ENCODE measurements at regions not wholly inside any gene's neighbourhood (a gene's known extent, or its start where the extent isn't known, plus 50 kb on each side); places are given as distances from the start of the nearest gene placed in this dataset.

DNA sequence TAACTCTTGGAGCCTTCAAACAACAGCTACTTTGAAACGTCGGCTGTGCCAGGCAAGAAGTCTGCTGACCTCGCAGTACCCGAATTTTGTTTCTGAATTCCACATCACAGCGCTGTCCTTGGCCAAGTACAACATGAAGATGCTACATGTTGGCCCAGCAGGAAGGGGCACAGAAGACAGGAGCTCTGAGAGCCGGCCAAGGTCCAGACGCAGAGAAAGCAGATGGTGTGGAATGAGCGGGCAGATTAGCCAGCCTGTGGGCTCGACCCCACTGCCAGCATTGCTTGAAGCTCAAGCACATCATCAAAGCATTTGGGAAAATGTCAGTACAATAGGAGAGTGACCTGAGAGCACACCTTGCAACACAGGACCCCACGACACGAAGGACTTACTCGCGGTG lies 64.5 kb downstream of the FZD10 start:
- Mint-ChIP-seq H3K9me3 (peaks cover 7% of the 10 kb centered on the region), H3K4me3 (no peak overlapping the region), H3K36me3 (ENCODE audit: low read depth) (no peaks in the 10 kb centered on the region), H3K27ac (no peak overlapping the region), H3K4me1 (ENCODE audit: low read depth) (no peaks in the 10 kb centered on the region), H3K27me3 (peaks cover 19% of the 10 kb centered on the region)
- ATAC-seq (ENCODE audit: poor library complexity) (no peak), DNase-seq (no peak)
- POLR2A ChIA-PET, result no interaction called here
- H3K9me3 ChIP-seq (ENCODE audit: control insufficient read depth in 1 of 2, insufficient read depth in 1 of 2, low read length in 2 of 2), result peaks cover 4 to 27% of the 10 kb centered on the region in 2 experiments
- CTCF ChIA-PET, result no interaction called here
- intact Hi-C loops (cut with DNase I, micrococcal nuclease), result no loop called here
- peaks cover 0 to 8% of the 10 kb centered on the region in 2 experiments for H3K27me3 ChIP-seq (ENCODE audit: control insufficient read depth in 1 of 2, insufficient read depth in 2 of 2, low read length in 2 of 2)
- no peaks in the 10 kb centered on the region for H3K4me1 ChIP-seq (ENCODE audit: insufficient read depth, low read length)
- H3K36me3 ChIP-seq (ENCODE audit: insufficient read depth, low read length), result no peaks in the 10 kb centered on the region
- no peak overlapping the region for H3K4me3 ChIP-seq (ENCODE audit: low read length)
- TF ChIP-seq, protein P1, sequence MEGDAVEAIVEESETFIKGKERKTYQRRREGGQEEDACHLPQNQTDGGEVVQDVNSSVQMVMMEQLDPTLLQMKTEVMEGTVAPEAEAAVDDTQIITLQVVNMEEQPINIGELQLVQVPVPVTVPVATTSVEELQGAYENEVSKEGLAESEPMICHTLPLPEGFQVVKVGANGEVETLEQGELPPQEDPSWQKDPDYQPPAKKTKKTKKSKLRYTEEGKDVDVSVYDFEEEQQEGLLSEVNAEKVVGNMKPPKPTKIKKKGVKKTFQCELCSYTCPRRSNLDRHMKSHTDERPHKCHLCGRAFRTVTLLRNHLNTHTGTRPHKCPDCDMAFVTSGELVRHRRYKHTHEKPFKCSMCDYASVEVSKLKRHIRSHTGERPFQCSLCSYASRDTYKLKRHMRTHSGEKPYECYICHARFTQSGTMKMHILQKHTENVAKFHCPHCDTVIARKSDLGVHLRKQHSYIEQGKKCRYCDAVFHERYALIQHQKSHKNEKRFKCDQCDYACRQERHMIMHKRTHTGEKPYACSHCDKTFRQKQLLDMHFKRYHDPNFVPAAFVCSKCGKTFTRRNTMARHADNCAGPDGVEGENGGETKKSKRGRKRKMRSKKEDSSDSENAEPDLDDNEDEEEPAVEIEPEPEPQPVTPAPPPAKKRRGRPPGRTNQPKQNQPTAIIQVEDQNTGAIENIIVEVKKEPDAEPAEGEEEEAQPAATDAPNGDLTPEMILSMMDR (IDR thresholded peaks at IDR 0.05), result no peak
- no peak overlapping the region for H3K27ac ChIP-seq (ENCODE audit: low read depth in 1 of 2, low read length in 2 of 2)

DNA sequence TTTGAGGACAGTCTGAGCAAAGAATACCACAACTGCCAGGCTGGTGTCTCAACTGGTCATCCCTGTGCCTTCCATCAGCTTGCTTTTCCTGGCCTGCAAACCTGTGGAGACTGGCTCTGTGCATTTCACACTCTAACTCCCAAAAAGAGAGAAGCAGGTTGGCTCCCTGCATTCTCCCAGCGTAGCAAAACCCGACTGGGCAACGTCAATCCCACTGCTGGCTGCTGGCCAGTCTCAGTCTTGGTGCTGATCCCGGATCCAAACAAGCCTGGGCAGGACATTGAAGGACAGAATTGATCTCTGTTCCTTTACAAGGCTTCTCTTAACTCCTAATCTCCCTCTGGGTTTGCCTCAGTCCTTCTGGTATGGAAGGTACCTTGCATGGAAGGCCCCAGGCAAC lies 65.4 kb downstream of the FZD10 start:
- ChIA-PET CTCF (no interaction called here), POLR2A (no interaction called here)
- H3K9me3 ChIP-seq (ENCODE audit: control insufficient read depth in 1 of 2, insufficient read depth in 1 of 2, low read length in 2 of 2), result peaks cover 4 to 24% of the 10 kb centered on the region in 2 experiments
- no peaks in the 10 kb centered on the region for H3K4me1 ChIP-seq (ENCODE audit: insufficient read depth, low read length)
- H3K27me3 ChIP-seq (ENCODE audit: control insufficient read depth in 1 of 2, insufficient read depth in 2 of 2, low read length in 2 of 2), result peaks cover 0 to 8% of the 10 kb centered on the region in 2 experiments
- no peak overlapping the region for H3K4me3 Mint-ChIP-seq
- no peak for ATAC-seq (ENCODE audit: poor library complexity)
- DNase-seq, result no peak
- no peaks in the 10 kb centered on the region for H3K4me1 Mint-ChIP-seq (ENCODE audit: low read depth)
- H3K4me3 ChIP-seq (ENCODE audit: low read length), result no peak overlapping the region
- H3K27ac ChIP-seq (ENCODE audit: low read depth in 1 of 2, low read length in 2 of 2), result no peak overlapping the region
- H3K36me3 Mint-ChIP-seq (ENCODE audit: low read depth), result no peaks in the 10 kb centered on the region
- peaks cover 17% of the 10 kb centered on the region for H3K27me3 Mint-ChIP-seq
- TF ChIP-seq, protein P1 (IDR thresholded peaks at IDR 0.05), result no peak
- no peak overlapping the region for H3K27ac Mint-ChIP-seq
- intact Hi-C loops (cut with DNase I, micrococcal nuclease), result no loop called here
- H3K36me3 ChIP-seq (ENCODE audit: insufficient read depth, low read length), result no peaks in the 10 kb centered on the region
- H3K9me3 Mint-ChIP-seq, result peaks cover 7% of the 10 kb centered on the region

DNA sequence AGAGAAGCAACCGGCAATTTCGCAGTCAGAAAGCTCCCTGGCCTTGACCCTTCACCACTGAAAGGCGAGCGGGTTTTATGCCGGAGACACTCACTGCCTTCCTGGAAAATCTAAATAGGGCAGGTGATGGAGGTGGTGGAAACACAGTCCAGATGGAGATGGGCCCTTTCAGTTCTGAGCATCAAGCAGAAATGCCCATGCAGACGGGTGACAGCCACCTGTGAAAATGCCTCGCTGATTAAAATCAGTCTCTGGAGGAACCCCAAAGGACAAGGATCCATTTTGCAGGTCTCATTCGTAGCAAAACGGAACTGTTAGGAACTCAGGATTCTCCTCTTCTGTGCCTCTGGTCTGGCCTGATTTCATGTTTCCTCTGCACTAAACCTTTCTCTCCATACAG lies 74.2 kb downstream of the FZD10 start:
- ATAC-seq (ENCODE audit: poor library complexity), result no peak
- Mint-ChIP-seq H3K27me3 (peaks cover 35% of the 10 kb centered on the region), H3K36me3 (ENCODE audit: low read depth) (no peaks in the 10 kb centered on the region), H3K4me3 (no peak overlapping the region), H3K9me3 (no peaks in the 10 kb centered on the region), H3K27ac (no peak overlapping the region), H3K4me1 (ENCODE audit: low read depth) (no peaks in the 10 kb centered on the region)
- no peaks in the 10 kb centered on the region for H3K36me3 ChIP-seq (ENCODE audit: insufficient read depth, low read length)
- no peaks in the 10 kb centered on the region for H3K27me3 ChIP-seq (ENCODE audit: control insufficient read depth in 1 of 2, insufficient read depth in 2 of 2, low read length in 2 of 2)
- TF ChIP-seq, protein P1 (IDR thresholded peaks at IDR 0.05), result no peak
- H3K27ac ChIP-seq (ENCODE audit: low read depth in 1 of 2, low read length in 2 of 2), result no peak overlapping the region
- intact Hi-C loops (cut with DNase I, micrococcal nuclease), result no loop called here
- DNase-seq, result no peak
- POLR2A ChIA-PET, result no interaction called here
- no peak overlapping the region for H3K4me3 ChIP-seq (ENCODE audit: low read length)
- no peaks in the 10 kb centered on the region for H3K4me1 ChIP-seq (ENCODE audit: insufficient read depth, low read length)
- CTCF ChIA-PET, result no interaction called here
- peaks cover 0 to 8% of the 10 kb centered on the region in 2 experiments for H3K9me3 ChIP-seq (ENCODE audit: control insufficient read depth in 1 of 2, insufficient read depth in 1 of 2, low read length in 2 of 2)

Data from CD4-positive, alpha-beta T cell (primary cell).